ENCODE measurements at regions not wholly inside any gene's neighbourhood (a gene's known extent, or its start where the extent isn't known, plus 50 kb on each side); places are given as distances from the start of the nearest gene placed in this dataset.

GRCh38 chr14:55740649-55740989 is 160.6 kb downstream of the KTN1 start:
- Histone ChIP-seq H2AFZ (ENCODE audit: insufficient read depth, low read depth, low read length, poor library complexity, severe bottlenecking) (no peak overlapping the region), H3K9me3 (ENCODE audit: control extremely low read depth in 1 of 3, control insufficient read depth in 2 of 3, insufficient read depth in 1 of 3, low read length in 2 of 3) (peaks cover 0 to 3% (median 0%) of the 10 kb centered on the region in 3 donors), H4K20me1 (ENCODE audit: control insufficient read depth, insufficient read depth, low read length, poor library complexity, severe bottlenecking) (no peaks in the 10 kb centered on the region), H3K9ac (ENCODE audit: low read length) (no peak overlapping the region), H3K4me1 (ENCODE audit: control insufficient read depth in 2 of 2, insufficient read depth in 2 of 2, low read length in 2 of 2) (no peaks in the 10 kb centered on the region), H3K27ac (ENCODE audit: low read length in 2 of 2) (no peak overlapping the region), H3K36me3 (replicated peaks in 1 of 2; ENCODE audit: control extremely low read depth in 1 of 2, control insufficient read depth in 1 of 2, extremely low read depth in 1 of 2, insufficient read depth in 2 of 2, low read length in 1 of 2) (no peaks in the 10 kb centered on the region), H3K4me2 (replicated peaks; ENCODE audit: low read depth, low read length, poor library complexity, severe bottlenecking) (no peak overlapping the region), H3K27me3 (replicated peaks in 1 of 4; ENCODE audit: control extremely low read depth in 1 of 4, control insufficient read depth in 3 of 4, insufficient read depth in 4 of 4, low read length in 3 of 4) (no peaks in the 10 kb centered on the region), H3K4me3 (ENCODE audit: control extremely low read depth in 1 of 5, extremely low read depth in 1 of 5, insufficient read depth in 1 of 5, low read depth in 2 of 5, low read length in 4 of 5) (no peak overlapping the region), H3K79me2 (ENCODE audit: control insufficient read depth, insufficient read depth, low read length) (no peaks in the 10 kb centered on the region)
- Mint-ChIP-seq H3K27ac (no peak overlapping the region), H3K4me1 (no peaks in the 10 kb centered on the region), H3K4me3 (no peak overlapping the region), H3K27me3 (no peaks in the 10 kb centered on the region), H3K9me3 (ENCODE audit: insufficient read depth) (peaks cover under 1% of the 10 kb centered on the region)
- POLR2A ChIA-PET, result no interaction called here
- intact Hi-C loops (cut with micrococcal nuclease), result no loop called here
- 100% methylated on average over 2 of the region's 3 CpGs for WGBS (ENCODE audit: insufficient coverage)
- TF ChIP-seq EZH2 (IDR thresholded peaks at IDR 0.05; ENCODE audit: borderline replicate concordance, insufficient read depth, low read depth, low read length, poor library complexity, severe bottlenecking), result no peak
- TF ChIP-seq, protein P1, sequence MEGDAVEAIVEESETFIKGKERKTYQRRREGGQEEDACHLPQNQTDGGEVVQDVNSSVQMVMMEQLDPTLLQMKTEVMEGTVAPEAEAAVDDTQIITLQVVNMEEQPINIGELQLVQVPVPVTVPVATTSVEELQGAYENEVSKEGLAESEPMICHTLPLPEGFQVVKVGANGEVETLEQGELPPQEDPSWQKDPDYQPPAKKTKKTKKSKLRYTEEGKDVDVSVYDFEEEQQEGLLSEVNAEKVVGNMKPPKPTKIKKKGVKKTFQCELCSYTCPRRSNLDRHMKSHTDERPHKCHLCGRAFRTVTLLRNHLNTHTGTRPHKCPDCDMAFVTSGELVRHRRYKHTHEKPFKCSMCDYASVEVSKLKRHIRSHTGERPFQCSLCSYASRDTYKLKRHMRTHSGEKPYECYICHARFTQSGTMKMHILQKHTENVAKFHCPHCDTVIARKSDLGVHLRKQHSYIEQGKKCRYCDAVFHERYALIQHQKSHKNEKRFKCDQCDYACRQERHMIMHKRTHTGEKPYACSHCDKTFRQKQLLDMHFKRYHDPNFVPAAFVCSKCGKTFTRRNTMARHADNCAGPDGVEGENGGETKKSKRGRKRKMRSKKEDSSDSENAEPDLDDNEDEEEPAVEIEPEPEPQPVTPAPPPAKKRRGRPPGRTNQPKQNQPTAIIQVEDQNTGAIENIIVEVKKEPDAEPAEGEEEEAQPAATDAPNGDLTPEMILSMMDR (IDR thresholded peaks at IDR 0.05), result no peak
- ATAC-seq (ENCODE audit: low read depth) (no peak), DNase-seq (no peak)
- CTCF ChIA-PET, result no interaction called here

DNA sequence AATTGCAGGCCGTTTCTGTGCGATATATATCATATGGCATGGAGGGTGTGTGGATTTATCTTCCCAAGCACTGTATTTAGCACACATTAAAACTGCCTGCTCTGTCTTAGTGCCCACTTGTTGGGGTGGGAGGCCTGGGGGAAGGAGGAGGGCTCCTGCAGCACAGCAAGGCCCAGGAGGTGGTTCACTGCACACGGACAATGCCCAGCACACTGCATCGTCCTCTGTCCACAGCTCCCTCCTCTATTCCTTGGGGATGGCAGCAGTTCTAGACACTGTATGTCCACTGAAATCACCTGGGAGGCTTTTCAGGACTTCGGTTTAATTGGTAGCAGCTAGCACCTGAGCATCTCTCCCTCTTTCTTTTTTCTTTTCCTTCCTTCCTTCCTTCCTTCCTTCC is 161.2 kb downstream of the KTN1 start:
- Mint-ChIP-seq H3K9me3 (ENCODE audit: insufficient read depth) (no peaks in the 10 kb centered on the region), H3K4me1 (no peaks in the 10 kb centered on the region), H3K27me3 (no peaks in the 10 kb centered on the region), H3K27ac (no peak overlapping the region), H3K4me3 (no peak overlapping the region)
- POLR2A ChIA-PET, result no interaction called here
- WGBS (ENCODE audit: insufficient coverage), result 85% methylated on average over 3 of the region's 5 CpGs
- H3K9me3 ChIP-seq (ENCODE audit: control extremely low read depth in 1 of 3, control insufficient read depth in 2 of 3, insufficient read depth in 1 of 3, low read length in 2 of 3), result peaks cover 0 to 3% (median 0%) of the 10 kb centered on the region in 3 donors
- no peaks in the 10 kb centered on the region for H3K36me3 ChIP-seq (replicated peaks in 1 of 2; ENCODE audit: control extremely low read depth in 1 of 2, control insufficient read depth in 1 of 2, extremely low read depth in 1 of 2, insufficient read depth in 2 of 2, low read length in 1 of 2)
- H3K4me2 ChIP-seq (replicated peaks; ENCODE audit: low read depth, low read length, poor library complexity, severe bottlenecking), result no peak overlapping the region
- no peak overlapping the region for H3K9ac ChIP-seq (ENCODE audit: low read length)
- H3K4me1 ChIP-seq (ENCODE audit: control insufficient read depth in 2 of 2, insufficient read depth in 2 of 2, low read length in 2 of 2), result no peaks in the 10 kb centered on the region
- no peaks in the 10 kb centered on the region for H3K27me3 ChIP-seq (replicated peaks in 1 of 4; ENCODE audit: control extremely low read depth in 1 of 4, control insufficient read depth in 3 of 4, insufficient read depth in 4 of 4, low read length in 3 of 4)
- CTCF ChIA-PET, result no interaction called here
- TF ChIP-seq, protein P1 (IDR thresholded peaks at IDR 0.05), result no peak
- TF ChIP-seq EZH2 (IDR thresholded peaks at IDR 0.05; ENCODE audit: borderline replicate concordance, insufficient read depth, low read depth, low read length, poor library complexity, severe bottlenecking), result no peak
- H3K27ac ChIP-seq (ENCODE audit: low read length in 2 of 2), result no peak overlapping the region
- ATAC-seq (ENCODE audit: low read depth) (no peak), DNase-seq (no peak)
- intact Hi-C loops (cut with micrococcal nuclease), result no loop called here
- H3K4me3 ChIP-seq (ENCODE audit: control extremely low read depth in 1 of 5, extremely low read depth in 1 of 5, insufficient read depth in 1 of 5, low read depth in 2 of 5, low read length in 4 of 5), result no peak overlapping the region
- no peaks in the 10 kb centered on the region for H4K20me1 ChIP-seq (ENCODE audit: control insufficient read depth, insufficient read depth, low read length, poor library complexity, severe bottlenecking)
- no peak overlapping the region for H2AFZ ChIP-seq (ENCODE audit: insufficient read depth, low read depth, low read length, poor library complexity, severe bottlenecking)
- H3K79me2 ChIP-seq (ENCODE audit: control insufficient read depth, insufficient read depth, low read length), result no peaks in the 10 kb centered on the region

All from B cell (primary cell).